ENCODE measurements at regions not wholly inside any gene's neighbourhood (a gene's known extent, or its start where the extent isn't known, plus 50 kb on each side); places are given as distances from the start of the nearest gene placed in this dataset.

DNA sequence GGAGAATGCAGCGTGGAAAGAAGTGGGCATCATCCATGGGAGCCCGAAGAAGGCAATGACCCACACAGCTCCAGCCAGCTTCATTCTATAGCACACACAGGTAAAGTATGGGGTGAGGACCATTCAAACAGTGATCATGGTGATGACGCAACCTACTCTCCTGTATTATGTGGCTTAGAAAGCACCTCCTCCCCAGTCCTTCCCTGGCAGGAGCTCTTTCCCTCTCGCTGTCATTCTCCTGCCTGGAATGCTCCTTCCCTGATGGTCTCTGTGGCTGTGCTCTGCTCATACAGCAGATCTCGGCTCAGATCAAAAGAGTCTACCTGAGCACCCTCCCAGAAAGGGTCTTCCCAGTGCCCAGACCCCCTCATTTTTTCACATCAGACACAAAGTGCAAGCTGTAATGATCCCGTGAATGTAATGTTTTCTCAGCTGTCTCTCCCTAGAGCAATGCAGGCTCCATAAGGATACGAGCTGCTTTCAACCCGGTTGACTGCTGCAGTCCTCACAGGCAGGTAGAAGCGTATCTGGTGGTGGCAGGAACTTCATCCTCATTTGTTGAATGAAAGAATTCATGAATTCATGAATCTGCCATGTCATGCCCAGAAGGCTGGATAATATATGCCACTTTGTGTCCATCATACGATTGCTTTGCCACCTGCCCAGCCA, 248.8 kb downstream of the HS3ST3A1 start:
- DNase-seq = no peak

DNA sequence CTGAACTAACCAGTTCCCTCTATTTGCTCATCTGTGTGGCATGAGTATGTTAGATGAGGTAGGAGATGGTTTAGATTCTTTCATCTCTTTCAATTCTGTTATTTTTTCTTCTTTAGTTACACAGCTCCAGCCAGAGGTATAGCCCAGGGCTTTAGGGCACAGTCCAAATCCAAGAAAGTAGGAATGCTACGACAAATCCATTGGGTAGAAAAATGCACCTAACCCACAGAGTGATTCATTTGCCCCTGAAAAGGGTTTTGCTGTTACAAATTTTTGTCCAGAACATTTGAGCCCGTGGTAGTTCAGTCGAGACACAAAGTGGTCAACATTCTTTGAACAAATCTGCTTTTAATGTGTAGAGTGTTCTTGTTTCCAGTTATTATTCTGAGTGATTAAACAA, 250.7 kb downstream of the HS3ST3A1 start:
- DNase-seq = no peak

DNA sequence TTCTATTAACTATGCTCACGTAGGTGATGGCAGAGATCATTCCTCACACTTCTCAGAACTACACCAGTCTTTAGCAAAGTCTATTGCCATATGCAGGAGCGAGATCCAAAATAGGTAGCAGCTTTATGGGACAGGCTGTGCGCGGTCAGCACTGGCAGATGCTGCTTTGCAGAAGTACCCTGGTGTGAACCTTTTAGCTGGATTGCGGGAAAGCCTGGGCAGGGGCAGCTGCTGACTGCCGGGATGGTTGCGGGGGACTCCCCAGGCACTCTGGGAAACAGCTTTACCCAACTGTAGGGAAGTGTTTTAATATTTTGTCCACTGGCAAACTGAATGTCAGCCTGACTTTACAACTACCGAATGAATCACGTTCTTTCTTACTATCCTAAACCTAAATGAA, 251.3 kb downstream of the HS3ST3A1 start:
- no peak for DNase-seq

DNA sequence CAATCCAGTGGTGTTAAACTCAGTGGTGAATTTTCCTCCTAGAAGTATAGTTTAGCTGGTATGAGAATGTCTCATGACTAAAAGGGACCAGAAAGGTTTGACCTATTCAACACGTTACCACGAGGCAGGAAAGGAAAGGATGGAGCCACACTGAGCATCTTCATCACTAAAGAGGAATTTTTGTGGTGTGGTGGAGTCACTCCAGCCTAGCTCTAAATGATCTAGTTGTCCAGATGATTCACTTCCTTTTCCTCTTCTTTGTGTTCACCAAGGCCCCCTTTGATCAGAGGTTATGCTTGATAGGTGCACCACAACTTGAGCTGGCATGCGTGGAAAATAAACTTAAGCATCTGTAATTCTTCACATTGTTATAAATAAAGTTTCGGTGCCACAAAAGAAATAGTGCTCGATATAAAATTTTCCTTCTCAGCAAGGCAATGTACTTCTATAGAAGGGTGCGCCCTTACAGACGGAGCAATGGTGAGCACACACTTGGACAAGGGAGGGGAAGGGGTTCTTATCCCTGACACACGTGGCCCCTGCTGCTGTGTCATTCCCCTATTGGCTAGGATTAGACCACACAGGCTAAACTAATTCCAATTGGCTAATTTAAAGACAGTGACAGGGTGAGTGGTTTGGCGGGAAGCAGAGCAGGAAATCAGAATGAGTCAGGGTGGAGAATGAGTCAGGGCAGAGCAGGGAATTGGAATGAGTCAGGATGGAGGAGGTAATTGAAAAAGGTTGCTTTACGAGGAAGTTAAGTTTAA, 254.6 kb downstream of the HS3ST3A1 start:
- DNase-seq = no peak

DNA sequence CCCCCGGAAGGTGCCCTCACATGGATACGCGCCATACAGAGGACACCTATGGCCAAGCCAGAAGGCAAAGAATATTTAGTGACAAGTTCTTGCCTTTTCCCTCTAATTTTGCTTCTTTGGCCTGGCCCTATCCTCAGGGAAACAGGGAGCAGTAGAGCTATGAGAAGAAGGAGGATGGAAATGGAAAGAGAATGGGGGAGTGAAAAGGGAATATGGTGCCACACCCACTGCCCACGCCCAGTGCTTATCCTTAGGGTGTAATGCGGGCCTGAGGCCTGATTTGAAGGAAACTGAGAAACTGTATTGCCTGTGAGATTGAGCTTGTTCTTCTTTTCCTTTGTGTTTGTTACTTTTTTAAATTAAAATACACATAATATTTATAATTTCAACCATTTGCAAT, 255.1 kb downstream of the HS3ST3A1 start:
- DNase-seq = no peak

DNA sequence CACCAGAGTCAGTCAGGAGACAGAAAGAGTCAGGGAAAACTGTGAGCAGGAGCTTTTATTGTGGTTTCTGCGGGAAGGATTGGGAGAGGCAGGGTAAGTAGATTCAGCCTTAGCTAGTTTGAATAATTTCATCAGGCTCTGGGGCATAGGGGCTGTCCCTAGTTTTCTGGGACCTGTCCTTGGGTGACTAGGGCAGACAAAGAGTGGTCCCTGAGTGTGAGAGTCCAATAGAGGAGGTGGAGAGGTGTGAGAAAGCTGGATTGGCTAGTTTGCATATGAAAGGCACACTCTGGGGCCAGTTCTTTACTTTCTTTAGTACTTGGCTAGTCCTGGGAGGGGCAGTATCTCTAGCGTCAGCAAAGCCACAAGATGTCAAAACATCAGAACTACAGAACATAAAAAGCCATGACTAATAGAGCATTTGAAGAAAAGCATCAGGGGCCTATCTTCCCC, 255.6 kb downstream of the HS3ST3A1 start:
- DNase-seq = no peak

DNA sequence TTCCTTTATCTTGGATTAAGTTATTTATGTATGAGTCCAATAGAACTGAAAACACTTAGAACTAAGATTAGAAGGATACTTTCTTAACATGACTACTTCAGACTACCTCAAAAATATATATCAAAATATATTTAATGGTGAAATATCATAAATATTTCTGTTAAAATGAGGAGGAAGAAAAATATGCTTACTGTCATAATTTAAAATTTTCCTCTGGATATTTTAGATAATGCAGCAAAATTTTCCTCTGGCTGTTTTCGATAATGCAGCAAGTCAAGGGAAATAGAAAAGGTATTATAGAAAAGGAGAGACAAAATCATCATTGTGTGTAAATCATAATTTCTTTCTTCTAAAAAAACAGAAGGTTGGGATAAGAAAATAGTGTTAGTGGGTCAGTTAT, 263.3 kb downstream of the HS3ST3A1 start:
- no peak for DNase-seq

DNA sequence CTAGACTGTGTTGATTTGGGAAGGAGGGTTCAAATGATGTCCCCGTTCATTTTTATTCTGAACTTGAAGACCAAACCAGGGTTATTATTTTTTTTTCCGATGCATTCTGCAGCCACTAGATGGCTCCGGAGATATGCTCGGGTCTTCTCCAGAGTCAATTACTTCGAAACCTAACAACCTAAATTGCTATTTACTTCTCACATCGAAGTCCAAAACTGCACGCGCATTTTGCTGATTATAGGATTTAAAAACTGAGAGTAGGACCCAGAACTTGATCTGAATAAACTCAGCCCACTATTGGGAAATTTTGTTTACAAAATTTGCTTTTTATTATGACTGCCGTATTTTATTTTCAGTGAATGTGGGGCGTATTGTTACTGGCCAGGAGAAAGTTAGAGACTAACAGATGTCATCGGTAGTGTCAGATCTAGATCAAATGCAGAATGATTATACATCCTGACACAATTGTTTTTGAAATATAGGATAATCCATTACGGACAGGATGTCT, 263.8 kb downstream of the HS3ST3A1 start:
- peak; percentile 13 for DNase-seq

DNA sequence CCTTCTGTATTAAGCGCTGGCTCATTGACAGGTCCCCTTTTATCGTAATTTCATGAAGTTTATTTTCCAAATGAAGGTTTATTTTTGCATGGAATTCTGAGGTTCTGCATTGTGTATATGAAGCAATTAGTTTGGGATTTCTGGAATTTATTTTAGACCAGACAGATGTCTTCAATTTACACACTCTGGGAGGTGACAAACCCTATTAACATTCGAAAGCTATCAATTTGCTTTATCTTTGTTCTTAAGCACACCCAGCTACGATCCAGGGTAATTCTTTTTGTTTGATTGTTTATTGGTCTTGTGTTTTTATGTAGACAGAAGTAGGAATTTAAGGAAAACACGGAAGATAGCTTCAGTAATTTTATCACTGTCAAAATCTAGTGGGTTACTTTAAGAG, 264.6 kb downstream of the HS3ST3A1 start:
- DNase-seq = no peak

DNA sequence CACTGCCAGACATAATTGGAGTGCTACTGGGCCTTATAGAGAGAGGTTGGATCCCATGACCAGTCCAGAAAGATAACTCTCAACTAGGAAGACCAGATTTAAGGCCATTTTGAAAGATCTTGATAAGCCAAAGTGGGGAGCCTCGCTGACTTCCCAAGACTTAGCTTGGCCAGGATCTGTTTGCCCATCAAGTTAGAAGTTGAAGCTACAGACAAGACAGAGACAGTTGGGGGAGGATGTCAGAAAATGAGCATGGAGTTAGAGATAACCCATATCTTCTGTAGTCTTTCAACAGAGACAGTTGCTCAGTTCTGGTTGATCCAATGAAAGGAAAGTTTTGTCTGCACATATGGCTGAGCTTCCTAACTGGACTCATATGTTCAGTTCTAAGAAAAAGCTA, 267.4 kb downstream of the HS3ST3A1 start:
- no peak for DNase-seq

DNA sequence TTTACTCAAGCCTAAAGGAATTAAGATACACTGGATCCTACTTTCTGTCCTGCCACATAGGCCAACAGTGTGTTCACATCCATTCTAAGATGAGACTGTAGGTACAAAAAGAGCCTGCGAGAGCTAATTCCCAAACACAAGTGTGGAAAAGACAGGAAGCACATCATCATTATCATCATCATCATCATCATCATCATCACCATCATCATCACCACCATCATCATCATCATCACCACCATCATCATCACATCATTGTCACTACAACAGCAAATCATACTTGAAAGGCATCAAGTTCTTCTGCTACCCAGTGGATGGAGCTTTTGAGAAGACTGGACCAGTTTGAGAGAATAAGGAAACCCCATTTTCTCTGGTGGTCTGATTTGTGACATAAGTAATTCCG, 268.1 kb downstream of the HS3ST3A1 start:
- DNase-seq = no peak

DNA sequence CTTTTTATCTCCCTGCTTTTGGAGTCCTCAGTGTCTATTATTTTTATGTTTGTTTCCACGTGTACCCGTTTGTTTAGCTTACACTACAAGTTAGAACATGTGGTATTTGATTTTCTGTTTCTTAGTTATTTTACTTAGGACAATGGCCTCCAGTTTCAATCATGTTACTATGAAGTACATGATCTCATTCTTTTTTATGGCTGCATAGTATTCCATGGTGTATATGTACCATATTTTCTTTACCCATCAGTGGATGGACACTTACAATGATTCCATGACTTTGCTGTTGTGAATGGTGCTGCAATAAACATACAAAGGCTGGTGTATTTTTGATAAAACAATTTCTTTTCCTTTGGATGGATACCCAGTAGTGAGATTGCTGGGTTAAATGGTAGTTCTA, 269.5 kb downstream of the HS3ST3A1 start:
- no peak for DNase-seq

DNA sequence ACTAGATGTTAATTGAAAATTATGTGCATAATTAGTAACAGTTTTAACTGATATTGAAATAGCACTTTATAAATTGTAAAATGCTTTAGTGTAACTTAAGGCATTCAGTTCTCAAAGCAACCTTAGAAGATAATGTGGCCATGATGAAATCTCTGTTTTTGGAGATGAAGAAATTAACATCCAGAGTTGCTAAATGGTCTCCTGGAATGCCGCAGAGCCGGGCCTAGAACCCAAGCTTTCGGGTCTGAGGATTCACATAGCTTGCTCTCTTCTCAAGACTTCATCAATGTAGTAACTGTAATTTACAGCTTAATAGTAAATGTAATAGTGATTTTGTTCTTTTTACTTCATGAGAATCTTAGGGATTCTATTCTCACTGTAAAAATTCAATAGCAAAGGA, 272.3 kb downstream of the HS3ST3A1 start:
- DNase-seq = no peak

DNA sequence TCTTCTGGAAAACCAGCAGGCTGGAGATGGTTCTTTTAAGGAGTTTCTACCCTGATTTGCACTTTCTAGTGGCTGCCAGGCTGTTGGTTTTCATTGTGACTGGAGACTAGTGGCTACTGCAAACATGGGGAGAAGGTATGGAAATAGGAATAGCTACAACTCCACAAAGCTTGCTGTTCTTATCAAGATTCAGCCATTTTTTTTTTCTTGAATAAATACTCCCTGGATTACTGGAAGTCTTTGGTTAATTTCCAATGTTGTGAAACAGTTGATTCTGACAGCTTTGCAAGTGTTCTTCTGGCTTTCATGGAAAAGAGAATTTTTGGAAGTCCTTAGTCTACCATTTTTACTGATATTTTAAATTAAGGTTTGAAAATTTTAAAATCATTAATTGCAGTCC, 277.7 kb downstream of the HS3ST3A1 start:
- DNase-seq = no peak

DNA sequence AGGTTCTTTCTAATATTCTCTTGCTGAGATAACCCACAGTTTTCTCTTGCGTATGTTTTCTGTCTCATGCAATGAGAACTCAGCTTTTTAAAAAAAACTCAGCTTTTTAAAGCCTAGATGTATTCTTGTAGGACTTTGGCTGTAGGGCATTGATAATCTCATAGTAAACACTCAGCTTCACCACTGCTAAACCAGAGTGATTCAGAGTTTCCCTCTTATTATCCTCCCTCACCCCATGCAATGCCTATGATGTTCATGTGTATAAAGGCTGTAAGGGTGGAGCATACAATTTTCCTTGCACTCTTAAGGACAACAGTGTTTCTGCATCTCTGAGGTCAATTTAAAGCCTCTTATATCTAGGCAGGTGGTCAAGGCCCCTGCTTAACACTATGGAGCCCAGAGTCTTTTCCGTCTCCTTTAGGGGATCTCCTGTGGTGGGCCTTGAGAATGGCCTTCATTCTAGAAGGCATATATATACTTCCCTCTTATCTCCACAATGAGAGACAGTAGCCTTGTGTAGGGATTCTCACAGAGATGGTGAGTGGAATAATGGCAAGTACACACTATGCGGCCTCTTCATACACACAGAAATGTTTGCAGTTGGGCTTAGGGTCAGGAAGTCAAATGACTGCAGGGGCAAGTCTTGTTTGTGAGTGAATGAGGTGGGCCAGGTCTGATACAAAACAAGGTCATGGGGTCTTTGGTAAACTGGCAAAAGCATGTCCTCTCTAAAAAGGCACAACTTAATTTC, 279.6 kb downstream of the HS3ST3A1 start:
- DNase-seq = no peak

DNA sequence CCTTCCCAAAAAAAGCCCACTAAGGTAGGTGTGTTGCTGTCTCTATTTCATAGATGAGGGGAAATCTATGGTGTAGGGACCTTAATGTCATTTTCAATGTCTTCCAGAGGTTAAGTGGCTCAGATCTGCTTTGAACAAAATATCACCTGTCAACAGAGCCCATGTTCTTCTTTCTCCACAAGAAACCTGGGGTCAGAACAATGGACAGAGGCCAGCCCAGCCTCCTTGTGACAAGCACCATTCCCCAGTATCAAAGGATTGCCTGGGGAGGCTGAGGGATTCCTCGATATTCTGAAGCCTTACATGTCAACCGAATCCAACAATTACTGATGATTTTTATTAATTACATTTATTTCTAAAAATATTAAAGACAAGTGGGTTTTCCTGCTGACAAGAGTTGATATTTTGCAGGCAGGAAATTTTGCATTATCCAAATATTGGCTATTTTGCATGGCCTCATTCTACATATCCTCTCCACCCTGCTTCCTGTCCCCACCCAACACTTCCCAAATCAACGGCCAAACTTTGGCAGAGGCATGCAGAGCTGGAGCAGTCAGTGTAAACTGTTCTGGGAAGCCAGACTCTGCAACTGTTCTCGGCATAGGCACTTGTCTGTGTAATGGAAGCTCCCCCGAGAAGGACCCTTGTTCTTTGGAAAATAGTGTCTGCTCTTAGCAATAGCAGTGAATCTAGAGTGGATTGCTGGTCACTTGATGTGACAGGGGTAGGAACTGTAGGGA, 281.5 kb downstream of the HS3ST3A1 start:
- no peak for DNase-seq

DNA sequence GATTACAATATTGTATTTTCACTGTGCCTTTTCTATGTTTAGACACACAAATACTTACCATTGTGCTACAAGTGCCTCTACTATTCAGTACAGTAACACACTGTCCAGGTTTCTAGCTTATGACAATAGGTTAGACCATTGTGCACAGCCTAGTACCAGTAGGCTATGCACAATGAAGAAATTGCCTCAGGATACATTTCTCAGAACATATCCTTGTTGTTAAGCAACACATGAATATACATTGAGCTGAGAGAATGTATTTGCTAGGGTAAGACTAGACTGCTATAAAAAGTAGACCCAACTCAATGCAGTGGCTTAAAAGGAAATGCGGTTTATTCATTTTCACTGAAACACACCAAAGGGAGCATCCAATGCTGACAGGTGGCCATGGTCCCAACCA, 285.1 kb downstream of the HS3ST3A1 start:
- no peak for DNase-seq

DNA sequence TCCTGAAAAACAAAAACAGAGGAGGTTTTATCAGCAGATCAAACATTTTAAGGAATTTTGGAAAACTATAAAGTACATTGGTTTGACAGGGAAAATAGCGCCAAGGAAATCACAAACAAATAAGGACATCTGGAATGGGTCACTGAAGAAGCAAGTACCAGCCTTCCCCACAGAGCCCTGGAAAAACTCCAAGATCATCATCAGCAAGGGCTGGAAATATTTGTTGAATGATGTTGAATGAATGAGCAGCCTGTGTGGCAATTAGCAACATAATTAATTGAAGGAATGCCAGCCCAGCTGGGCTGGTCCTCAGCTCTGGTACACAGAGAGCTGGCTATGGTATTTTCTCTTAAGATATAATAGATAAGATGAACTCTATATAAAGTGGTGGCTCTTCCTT, 290.4 kb downstream of the HS3ST3A1 start:
- no peak for DNase-seq

DNA sequence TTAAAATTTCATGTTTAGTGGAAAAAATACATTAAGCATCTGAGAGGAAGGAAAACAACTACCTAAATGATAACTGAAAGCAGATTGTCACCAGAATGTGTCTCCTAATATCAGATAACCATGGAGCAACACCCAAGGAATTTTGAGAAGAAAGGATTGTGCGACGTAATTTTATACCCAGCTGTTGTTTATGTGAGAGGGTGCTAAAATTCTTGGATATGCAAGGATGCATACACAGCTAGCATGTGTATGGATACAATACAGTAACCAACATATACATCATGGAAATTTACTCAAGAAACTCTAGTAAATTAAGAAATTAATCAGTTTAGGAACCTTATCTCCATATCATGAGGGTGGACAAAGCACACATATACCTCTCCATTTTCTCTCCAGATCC, 290.9 kb downstream of the HS3ST3A1 start:
- no peak for DNase-seq

DNA sequence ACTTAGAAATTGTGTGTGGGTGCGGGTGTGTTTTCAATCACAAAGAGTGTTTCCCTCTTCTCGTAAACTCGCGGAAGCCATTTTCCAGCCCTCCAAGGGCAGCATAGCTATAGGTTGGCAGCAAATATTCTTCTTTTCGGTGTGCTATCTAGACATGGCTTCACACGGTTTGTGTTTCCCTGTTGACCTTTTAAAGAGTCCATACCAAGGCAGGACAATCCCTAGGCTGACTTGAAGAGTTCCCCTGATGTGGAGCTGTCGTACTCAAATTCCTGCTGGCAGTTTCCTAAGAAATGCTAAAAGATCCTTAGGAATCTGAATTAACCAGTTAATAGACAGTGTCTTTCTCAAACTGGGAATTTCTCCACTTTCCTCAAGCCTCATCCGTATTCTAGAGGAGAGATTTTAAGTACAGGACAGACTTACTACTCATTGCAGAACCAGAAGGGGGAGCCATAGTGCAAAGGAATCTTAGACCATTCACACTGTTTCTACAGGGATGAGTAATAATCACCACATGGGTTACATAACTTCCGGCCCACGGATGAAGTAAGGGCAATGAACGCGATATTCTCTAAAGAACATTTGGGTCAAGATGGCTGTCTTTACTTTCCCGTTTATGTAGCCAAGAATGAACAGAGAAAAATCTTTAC, 288.6 kb upstream of the ELAC2 start:
- DNase-seq = no peak

DNA sequence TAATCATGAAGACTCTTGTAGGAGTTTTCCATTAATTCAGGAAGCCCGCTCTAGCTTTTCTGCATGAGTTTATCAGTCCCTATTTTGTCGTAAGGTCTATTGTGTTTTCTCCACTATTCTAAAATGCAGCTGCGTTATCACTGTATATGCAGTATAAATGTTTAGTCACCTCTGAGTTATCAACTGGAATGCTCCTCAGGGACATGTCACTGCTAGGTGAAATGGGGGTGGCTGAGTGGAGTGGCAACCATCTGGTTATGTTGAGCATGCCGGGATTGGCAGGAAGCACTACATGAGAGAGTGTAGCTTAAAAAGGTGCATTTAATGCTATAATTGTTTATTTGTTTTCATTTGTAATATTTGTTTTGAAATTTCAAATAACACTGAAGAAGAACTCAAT, 285.2 kb upstream of the ELAC2 start:
- no peak for DNase-seq

DNA sequence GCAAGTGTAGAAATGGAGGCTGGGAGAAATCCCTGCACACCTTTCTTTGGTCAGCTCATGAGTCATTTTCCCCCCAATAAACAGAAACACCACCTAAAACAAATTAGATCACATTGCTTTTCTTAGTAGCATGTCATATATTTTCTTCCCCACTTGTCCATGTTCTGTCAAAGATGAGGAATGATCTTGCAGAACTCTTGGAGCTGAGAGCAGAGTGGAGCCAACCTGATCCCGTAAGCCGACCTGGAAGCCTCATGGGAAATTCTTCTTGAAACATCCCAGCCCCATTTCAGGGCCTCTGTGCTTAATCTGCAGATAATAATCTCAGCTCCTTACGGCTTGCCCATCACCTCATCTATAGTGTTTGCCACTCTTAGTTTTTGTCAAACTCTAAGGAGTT, 284.6 kb upstream of the ELAC2 start:
- DNase-seq = no peak

DNA sequence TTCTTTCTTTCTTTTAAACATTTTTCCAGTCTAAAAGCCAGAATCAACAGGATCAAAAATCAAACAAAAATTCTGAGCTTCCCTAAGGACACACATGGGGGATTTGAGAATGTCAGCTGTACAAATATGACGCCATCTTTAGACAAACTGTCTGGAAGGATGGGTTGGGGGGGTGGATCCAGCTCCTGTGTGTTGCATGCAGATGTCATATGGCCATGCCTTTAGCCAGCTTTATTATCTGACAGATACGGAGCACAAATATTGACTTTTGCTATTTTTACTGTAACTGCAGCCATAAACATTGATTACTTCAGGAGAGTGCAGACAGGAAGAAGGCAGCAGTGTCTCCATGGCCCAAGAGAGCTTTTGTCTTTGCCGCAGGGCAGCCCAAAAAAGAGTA, 279.4 kb upstream of the ELAC2 start:
- DNase-seq = no peak

All from CD4-positive, alpha-beta T cell treated with Interleukin-17A for 1 hour (primary cell).